Endothelial cell of umbilical vein (primary cell): ENCODE measurements at regions not wholly inside any gene's neighbourhood (a gene's known extent, or its start where the extent isn't known, plus 50 kb on each side); places are given as distances from the start of the nearest gene placed in this dataset.

Experiments
- BruUV-seq: library from RNA; stranded (reverse); fragments of 400-500 nt; replicated peaks from 2 replicates; lab custom pipeline; 2021; lab: Mats Ljungman, UMichigan
- CTCF ChIA-PET: fragments of 300-600, 350-600 bp; sonication (Branson Sonifier 250); formaldehyde crosslinking; loops from one replicate; lab custom pipeline; 2021; ENCODE audit warnings: antibody characterized with exemption, inconsistent platforms; lab: Charles Lee
- POLR2A ChIA-PET: fragments of 300-600, 350-600 bp; sonication (Branson Sonifier 250); formaldehyde crosslinking; loops from one replicate; lab custom pipeline; 2021; ENCODE audit warnings: antibody characterized with exemption, inconsistent platforms; lab: Charles Lee
- DNase-seq: peaks from one replicate; pipeline ENCODE4 v3.0.0-alpha.2; 2011; ENCODE audit warnings: low read depth, low spot score
- FAIRE-seq: peaks from 2 replicates; lab custom pipeline; 2011; peaks lifted over from hg19 to GRCh38; lab: Jason Lieb, UNC
- H2AFZ ChIP-seq: 2 replicates; pipeline ENCODE4 v1.6.0; 2012; ENCODE audit warnings: low read depth, low read length, control low read depth, inconsistent platforms
- H3K27ac ChIP-seq: 2 replicates; pipeline ENCODE4 v1.5.1; 2011; ENCODE audit warnings: low read depth, mild to moderate bottlenecking, control low read depth, low read length, moderate library complexity; ENCODE audit not compliant: insufficient read depth
- H3K27me3 ChIP-seq, 2 experiments: 2 replicates each; pipeline versions ENCODE4 v1.6.0 to v1.6.1; 2011; ENCODE audit warnings: low read length in 2 of 2, mixed read lengths in 1 of 2; ENCODE audit not compliant: control insufficient read depth in 2 of 2, insufficient read depth in 2 of 2
- H3K36me3 ChIP-seq, 2 experiments: 2 replicates in 1 of 2; 3 replicates in 1 of 2; pipeline ENCODE4 v1.5.1; 2011; ENCODE audit warnings: low read length in 2 of 2, mild to moderate bottlenecking in 1 of 2, moderate library complexity in 1 of 2; ENCODE audit not compliant: control insufficient read depth in 2 of 2, insufficient read depth in 2 of 2; ENCODE audit errors: extremely low read depth in 1 of 2
- H3K4me1 ChIP-seq: 3 replicates; pipeline ENCODE4 v1.5.1; 2011; ENCODE audit warnings: mild to moderate bottlenecking, low read length; ENCODE audit not compliant: control insufficient read depth, insufficient read depth; ENCODE audit errors: extremely low read depth
- H3K4me2 ChIP-seq: 2 replicates; pipeline ENCODE4 v1.6.1; 2011; ENCODE audit warnings: low read length, control low read depth, mixed read lengths; ENCODE audit not compliant: insufficient read depth
- H3K4me3 ChIP-seq, 3 experiments: fragments of 200-600 bp in 1 of 3; sonication (generic), shearing (Covaris generic) in 1 of 3; replicated peaks in 1 of 3; 2 replicates each; pipeline ENCODE4 v1.5.1; 2011 to 2016; ENCODE audit warnings: control low read depth in 3 of 3, low read length in 3 of 3, mild to moderate bottlenecking in 2 of 3, inconsistent platforms in 1 of 3, low read depth in 1 of 3, moderate library complexity in 1 of 3; ENCODE audit not compliant: insufficient read depth in 1 of 3
- H3K79me2 ChIP-seq: 2 replicates; pipeline ENCODE4 v1.6.0; 2012; ENCODE audit warnings: low read length, inconsistent platforms; ENCODE audit not compliant: control insufficient read depth, insufficient read depth
- H3K9ac ChIP-seq: replicated peaks from 2 replicates; pipeline ENCODE3; 2011; ENCODE audit warnings: low read length, control low read depth; ENCODE audit not compliant: insufficient read depth; ENCODE audit errors: extremely low read depth
- H3K9me1 ChIP-seq: replicated peaks from 3 replicates; pipeline ENCODE4 v1.6.0; 2011; ENCODE audit warnings: mild to moderate bottlenecking, low read length; ENCODE audit not compliant: control insufficient read depth, insufficient read depth; ENCODE audit errors: extremely low read depth
- H3K9me3 ChIP-seq: replicated peaks from 2 replicates; pipeline ENCODE4 v1.5.1; 2012; ENCODE audit warnings: low read length, inconsistent platforms; ENCODE audit not compliant: control insufficient read depth, insufficient read depth
- H4K20me1 ChIP-seq: replicated peaks from 2 replicates; pipeline ENCODE3; 2011; ENCODE audit warnings: mild to moderate bottlenecking, low read length; ENCODE audit not compliant: control insufficient read depth, insufficient read depth; ENCODE audit errors: extremely low read depth
- CTCF ChIP-seq, 2 donors: IDR thresholded peaks; 1 replicate in 1 of 2; 2 replicates in 1 of 2; pipeline ENCODE4 v1.5.1; 2011; ENCODE audit warnings: low read length in 2 of 2, mild to moderate bottlenecking in 2 of 2, moderate library complexity in 2 of 2, control low read depth in 1 of 2, inconsistent platforms in 1 of 2, low read depth in 1 of 2; ENCODE audit not compliant: insufficient read depth in 1 of 2; ENCODE audit errors: extremely low read depth in 1 of 2
- EZH2 ChIP-seq: IDR thresholded peaks from 2 replicates; pipeline ENCODE4 v1.6.1; 2012; ENCODE audit warnings: borderline replicate concordance, low read depth, mild to moderate bottlenecking, moderate library complexity, low read length, inconsistent platforms; ENCODE audit not compliant: severe bottlenecking
- FOS ChIP-seq: IDR thresholded peaks from 2 replicates; pipeline ENCODE4 v1.6.1; 2011; ENCODE audit warnings: mild to moderate bottlenecking, low read length, moderate library complexity, borderline replicate concordance; ENCODE audit not compliant: insufficient read depth
- GATA2 ChIP-seq: IDR thresholded peaks from 2 replicates; pipeline ENCODE4 v1.7.0; 2011; ENCODE audit warnings: low read depth, mild to moderate bottlenecking, moderate library complexity, mixed read lengths, low read length; ENCODE audit not compliant: insufficient read length, insufficient read depth
- JUN ChIP-seq: IDR thresholded peaks from 2 replicates; pipeline ENCODE4 v1.6.1; 2011; ENCODE audit warnings: borderline replicate concordance, low read depth; ENCODE audit not compliant: insufficient read length, insufficient read depth
- MAX ChIP-seq: IDR thresholded peaks from 2 replicates; pipeline ENCODE4 v1.6.1; 2011; ENCODE audit not compliant: insufficient read depth, insufficient read length
- MYC ChIP-seq: IDR thresholded peaks from one replicate; pipeline ENCODE4 v1.6.1; 2011; ENCODE audit warnings: mild to moderate bottlenecking, low read depth, low read length
- POLR2A ChIP-seq: IDR thresholded peaks from 2 replicates; pipeline ENCODE4 v1.6.1; 2012; ENCODE audit warnings: low read depth, mild to moderate bottlenecking, control low read depth, low read length
- POLR2AphosphoS5 ChIP-seq: IDR thresholded peaks from 2 replicates; pipeline ENCODE4 v1.6.1; 2012; ENCODE audit warnings: low read depth, mild to moderate bottlenecking, control low read depth, low read length, moderate library complexity; ENCODE audit not compliant: insufficient read depth
- dilution Hi-C: fragments of 300-500 bp; cut with MboI; formaldehyde crosslinking; loops from one replicate; pipeline ENCODE4 v1.15.0; 2019; ENCODE audit warnings: low sequenced_read_pairs; ENCODE audit not compliant: extremely low pct_ligation_motif_present
- intact Hi-C: fragments of 100-400 bp; cut with micrococcal nuclease; formaldehyde crosslinking; loops from one replicate; pipeline ENCODE4 v1.10.0; 2022

- FAIRE-seq (no peak), DNase-seq (no peak)
- Histone ChIP-seq H3K9ac (no peak overlapping the region), H3K27me3 (no peaks in the 10 kb centered on the region), H3K36me3 (no peaks in the 10 kb centered on the region), H4K20me1 (no peaks in the 10 kb centered on the region), H3K9me1 (no peaks in the 10 kb centered on the region), H3K4me2 (no peak overlapping the region), H3K79me2 (no peaks in the 10 kb centered on the region), H3K9me3 (no peaks in the 10 kb centered on the region), H3K4me1 (no peaks in the 10 kb centered on the region), H3K27ac (no peak overlapping the region), H3K4me3 (no peak overlapping the region), H2AFZ (no peak overlapping the region)
- ChIA-PET POLR2A (no interaction called here), CTCF (interaction anchor here (1.1 kb wide), 1 partner anchor 622 kb away, joined by 7 read pairs; no protein-coding TSS in a partner anchor)
- intact Hi-C loops (loop anchor here (1.0 to 10.0 kb wide), 9 partner anchors 104 to 731 kb away; no protein-coding TSS in a partner anchor), dilution Hi-C loops (no loop called here)
- no peak for TF ChIP-seq CTCF (IDR thresholded peaks at IDR 0.05; ENCODE audit: extremely low read depth in 1 of 2, insufficient read depth in 1 of 2, low read depth in 1 of 2, low read length in 2 of 2)
- no peak for TF ChIP-seq POLR2AphosphoS5
- TF ChIP-seq FOS, result no peak
- no peak for TF ChIP-seq MAX
- no peak for TF ChIP-seq JUN
- TF ChIP-seq GATA2, result no peak
- no peak for TF ChIP-seq MYC
- TF ChIP-seq POLR2A, result no peak
- no peak for TF ChIP-seq EZH2
- BruUV-seq, result no TSS peak
These were observed 220.2 kb upstream of the CSF3R start for GRCh38 chr1:36702963-36703362.
